A673 (cell line): ENCODE measurements at regions not wholly inside any gene's neighbourhood (a gene's known extent, or its start where the extent isn't known, plus 50 kb on each side); places are given as distances from the start of the nearest gene placed in this dataset.

Experiments used
- BruUV-seq: library from RNA; stranded (reverse); fragments of 400-500 nt; replicated peaks from 2 replicates; lab custom pipeline; 2021; lab: Mats Ljungman, UMichigan
- CTCF ChIA-PET: fragments of 300-600 bp; sonication (Branson Sonifier 250); formaldehyde crosslinking; loops from one replicate; lab custom pipeline; 2022; ENCODE audit warnings: antibody characterized with exemption; lab: Charles Lee
- POLR2A ChIA-PET: fragments of 300-600 bp; sonication (Branson Sonifier 250); formaldehyde crosslinking; loops from one replicate; lab custom pipeline; 2022; ENCODE audit warnings: antibody characterized with exemption; ENCODE audit not compliant: low non-redundant PET; lab: Charles Lee
- DNase-seq: peaks from one replicate; pipeline ENCODE4 v3.0.0-alpha.2; 2015; ENCODE audit warnings: low spot score
- H3K27ac ChIP-seq: fragments of 200-600 bp; sonication (generic); 2 replicates; pipeline ENCODE4 v1.5.1; 2016; ENCODE audit warnings: mixed run types, low read depth, mild to moderate bottlenecking, mixed read lengths, antibody characterized with exemption, low read length; ENCODE audit not compliant: poor library complexity, severe bottlenecking
- H3K27me3 ChIP-seq: fragments of 200-600 bp; sonication (generic); replicated peaks from 2 replicates; pipeline ENCODE4 v1.6.1; 2017; ENCODE audit warnings: mixed run types, low read depth, mild to moderate bottlenecking, mixed read lengths, antibody characterized with exemption, low read length; ENCODE audit not compliant: insufficient read depth, poor library complexity
- H3K36me3 ChIP-seq: fragments of 200-600 bp; sonication (generic); 2 replicates; pipeline ENCODE4 v1.6.1; 2016; ENCODE audit warnings: mixed run types, mild to moderate bottlenecking, mixed read lengths, antibody characterized with exemption, low read length; ENCODE audit not compliant: insufficient read depth, poor library complexity, severe bottlenecking
- H3K4me1 ChIP-seq: fragments of 200-600 bp; sonication (generic); 2 replicates; pipeline ENCODE4 v1.6.1; 2017; ENCODE audit warnings: mixed run types, mild to moderate bottlenecking, mixed read lengths, antibody characterized with exemption, low read length; ENCODE audit not compliant: insufficient read depth, poor library complexity, severe bottlenecking
- H3K4me3 ChIP-seq: fragments of 200-600 bp; sonication (generic); 2 replicates; pipeline ENCODE4 v1.5.1; 2016; ENCODE audit warnings: low read depth, mixed run types, mild to moderate bottlenecking, mixed read lengths, low read length; ENCODE audit not compliant: poor library complexity, severe bottlenecking
- H3K9me3 ChIP-seq: fragments of 200-600 bp; sonication (generic); 2 replicates; pipeline ENCODE4 v1.6.1; 2016; ENCODE audit warnings: mixed run types, low read depth, mild to moderate bottlenecking, mixed read lengths, antibody characterized with exemption, low read length; ENCODE audit not compliant: poor library complexity, severe bottlenecking
- EZH2 ChIP-seq: fragments of 200-600 bp; sonication (generic); IDR thresholded peaks from 2 replicates; pipeline ENCODE4 v1.6.1; 2017; ENCODE audit warnings: borderline replicate concordance, low read depth, mild to moderate bottlenecking, mixed read lengths, antibody characterized with exemption, low read length; ENCODE audit not compliant: poor library complexity, severe bottlenecking
- intact Hi-C: fragments of 100-400 bp; cut with micrococcal nuclease; formaldehyde crosslinking; loops from one replicate; pipeline ENCODE4 v1.10.0; 2022; ENCODE audit not compliant: unreplicated experiment
- TF ChIP-seq, protein P1 (sequence below): fragments of 300-800, 200-600 bp; sonication (generic); conservative IDR thresholded peaks from 2 replicates; pipeline ENCODE4 v1.5.1; 2017; ENCODE audit warnings: low read depth, mild to moderate bottlenecking, antibody characterized with exemption, low read length, moderate library complexity, mixed read lengths

DNA sequence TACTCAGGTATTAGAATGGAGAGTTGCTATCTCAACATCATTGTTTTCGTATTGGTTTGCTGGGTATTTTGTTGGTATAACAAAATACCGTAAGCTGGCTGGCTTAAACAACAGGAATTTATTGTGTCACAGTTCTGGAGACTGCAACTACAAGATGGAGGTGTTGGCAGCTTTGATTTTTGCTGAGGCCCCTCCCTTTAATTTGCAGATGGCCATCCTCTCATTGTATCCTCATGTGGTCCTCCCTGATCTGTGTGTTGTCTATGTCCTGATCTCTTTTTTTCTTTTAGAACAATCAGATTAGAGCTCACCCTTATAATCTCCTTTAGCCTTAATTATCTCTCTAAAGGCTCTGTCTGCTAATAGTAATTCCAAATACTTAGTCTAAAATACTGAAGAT, 299.8 kb upstream of the GOLIM4 start:
- POLR2A ChIA-PET, result no interaction called here
- CTCF ChIA-PET, result no interaction called here
- H3K4me3 ChIP-seq, result no peak overlapping the region
- TF ChIP-seq, protein P1, sequence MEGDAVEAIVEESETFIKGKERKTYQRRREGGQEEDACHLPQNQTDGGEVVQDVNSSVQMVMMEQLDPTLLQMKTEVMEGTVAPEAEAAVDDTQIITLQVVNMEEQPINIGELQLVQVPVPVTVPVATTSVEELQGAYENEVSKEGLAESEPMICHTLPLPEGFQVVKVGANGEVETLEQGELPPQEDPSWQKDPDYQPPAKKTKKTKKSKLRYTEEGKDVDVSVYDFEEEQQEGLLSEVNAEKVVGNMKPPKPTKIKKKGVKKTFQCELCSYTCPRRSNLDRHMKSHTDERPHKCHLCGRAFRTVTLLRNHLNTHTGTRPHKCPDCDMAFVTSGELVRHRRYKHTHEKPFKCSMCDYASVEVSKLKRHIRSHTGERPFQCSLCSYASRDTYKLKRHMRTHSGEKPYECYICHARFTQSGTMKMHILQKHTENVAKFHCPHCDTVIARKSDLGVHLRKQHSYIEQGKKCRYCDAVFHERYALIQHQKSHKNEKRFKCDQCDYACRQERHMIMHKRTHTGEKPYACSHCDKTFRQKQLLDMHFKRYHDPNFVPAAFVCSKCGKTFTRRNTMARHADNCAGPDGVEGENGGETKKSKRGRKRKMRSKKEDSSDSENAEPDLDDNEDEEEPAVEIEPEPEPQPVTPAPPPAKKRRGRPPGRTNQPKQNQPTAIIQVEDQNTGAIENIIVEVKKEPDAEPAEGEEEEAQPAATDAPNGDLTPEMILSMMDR, result no peak
- TF ChIP-seq EZH2, result no peak
- BruUV-seq, result no TSS peak
- H3K36me3 ChIP-seq, result no peaks in the 10 kb centered on the region
- DNase-seq, result no peak
- H3K27ac ChIP-seq, result no peak overlapping the region
- no peaks in the 10 kb centered on the region for H3K27me3 ChIP-seq
- intact Hi-C loops, result no loop called here
- H3K4me1 ChIP-seq, result no peaks in the 10 kb centered on the region
- no peaks in the 10 kb centered on the region for H3K9me3 ChIP-seq

DNA sequence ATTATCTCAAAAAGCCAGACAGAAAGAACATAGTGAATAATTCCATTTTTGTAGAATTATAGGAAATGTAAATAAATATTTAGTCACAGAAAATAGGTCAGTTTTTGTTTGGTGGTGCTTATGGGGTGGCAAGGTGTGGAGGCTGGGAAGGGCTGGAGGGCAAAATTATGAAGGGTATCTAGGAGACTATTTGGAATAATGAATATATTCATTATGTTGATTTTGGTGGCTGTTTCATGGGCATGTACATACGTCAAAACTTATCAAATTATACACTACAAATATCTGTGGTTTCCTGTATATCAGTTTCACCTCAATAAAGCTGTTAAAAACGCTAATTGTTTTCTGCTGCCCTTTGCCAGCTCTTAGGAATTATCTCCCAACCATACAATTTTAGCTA, 298.7 kb upstream of the GOLIM4 start:
- no TSS peak for BruUV-seq
- TF ChIP-seq, protein P1, result no peak
- no peak for TF ChIP-seq EZH2

DNA sequence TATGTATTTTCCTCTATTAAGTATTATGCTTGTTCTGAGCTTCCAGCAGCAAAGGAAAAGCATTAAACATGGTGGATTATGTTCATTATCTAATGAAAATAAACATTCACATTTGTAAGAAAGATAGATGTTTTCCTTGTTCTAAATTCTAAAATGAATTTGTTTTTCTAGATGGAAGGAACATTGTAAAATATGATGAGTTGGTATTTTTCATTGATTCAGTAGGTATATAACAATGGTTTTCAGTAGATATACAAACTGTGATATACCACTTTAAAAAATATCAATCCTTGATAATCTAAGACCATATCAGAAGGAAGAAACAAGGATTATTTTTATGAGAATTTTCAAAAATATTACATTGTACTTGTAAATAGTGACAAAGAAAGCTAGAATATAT, 290.6 kb upstream of the GOLIM4 start:
- Histone ChIP-seq H3K9me3 (no peaks in the 10 kb centered on the region), H3K27me3 (no peaks in the 10 kb centered on the region), H3K36me3 (no peaks in the 10 kb centered on the region), H3K4me1 (no peaks in the 10 kb centered on the region), H3K27ac (no peak overlapping the region), H3K4me3 (no peak overlapping the region)
- no peak for DNase-seq
- CTCF ChIA-PET, result no interaction called here
- POLR2A ChIA-PET, result no interaction called here
- intact Hi-C loops, result no loop called here
- no TSS peak for BruUV-seq
- no peak for TF ChIP-seq EZH2
- TF ChIP-seq, protein P1, result no peak

More for the DNA sequence above, 298.7 kb upstream of the GOLIM4 start:
- H3K4me3 ChIP-seq, result no peak overlapping the region
- H3K27me3 ChIP-seq, result no peaks in the 10 kb centered on the region
- ChIA-PET CTCF (no interaction called here), POLR2A (no interaction called here)
- intact Hi-C loops, result no loop called here
- H3K4me1 ChIP-seq, result no peaks in the 10 kb centered on the region
- no peaks in the 10 kb centered on the region for H3K36me3 ChIP-seq
- DNase-seq, result no peak
- H3K27ac ChIP-seq, result no peak overlapping the region
- H3K9me3 ChIP-seq, result no peaks in the 10 kb centered on the region

DNA sequence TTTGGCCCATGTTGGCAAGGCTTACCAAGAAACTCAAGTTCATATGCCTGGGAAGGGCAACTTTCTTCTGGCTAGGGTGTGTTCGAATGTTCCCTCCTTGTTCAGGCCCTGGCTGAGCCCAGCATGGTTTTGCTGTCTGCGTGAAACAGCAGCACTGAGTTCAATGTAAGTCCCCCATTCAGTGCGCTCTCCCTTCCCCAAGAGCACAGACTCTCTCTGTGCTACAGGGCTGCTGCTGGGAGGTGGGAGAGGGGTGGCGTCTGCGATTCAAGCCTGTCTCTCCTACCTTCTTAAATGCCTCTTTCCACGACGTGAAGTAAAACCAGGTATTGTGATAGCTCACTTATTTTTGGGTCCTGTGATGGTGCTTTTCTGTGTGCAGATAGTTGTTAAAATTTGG, 289.3 kb upstream of the GOLIM4 start:
- Histone ChIP-seq H3K27me3 (no peaks in the 10 kb centered on the region), H3K4me3 (no peak overlapping the region), H3K9me3 (no peaks in the 10 kb centered on the region), H3K27ac (no peak overlapping the region), H3K4me1 (no peaks in the 10 kb centered on the region), H3K36me3 (no peaks in the 10 kb centered on the region)
- TF ChIP-seq, protein P1, result no peak
- no peak for TF ChIP-seq EZH2
- POLR2A ChIA-PET, result no interaction called here
- CTCF ChIA-PET, result no interaction called here
- BruUV-seq, result no TSS peak
- intact Hi-C loops, result no loop called here
- no peak for DNase-seq
